ENCODE measurements at regions not wholly inside any gene's neighbourhood (a gene's known extent, or its start where the extent isn't known, plus 50 kb on each side); places are given as distances from the start of the nearest gene placed in this dataset.

- in situ Hi-C loops (cut with HindIII; ENCODE audit: extremely low pct_ligation_motif_present, low pct_unique_long_range_greater_than_20kb) (loop anchor here (10.0 to 25.0 kb wide), 2 partner anchors 856 to 1819 kb away; partner anchors contain the start of gene NR4A2), intact Hi-C loops (cut with micrococcal nuclease; ENCODE audit: unreplicated experiment) (loop anchor here (5.0 kb wide), 2 partner anchors 141 to 601 kb away; no protein-coding TSS in a partner anchor)
- POLR2A ChIA-PET: no interaction called here
- Histone ChIP-seq H3K27ac (ENCODE audit: extremely low read length, insufficient read depth, low read length) (no peak overlapping the region), H3K9me3 (ENCODE audit: low read length) (no peaks in the 10 kb centered on the region), H3K9ac (ENCODE audit: insufficient read depth, low read depth, low read length) (no peak overlapping the region), H4K20me1 (ENCODE audit: insufficient read depth, low read length) (no peaks in the 10 kb centered on the region), H3K27me3 (ENCODE audit: control insufficient read depth in 1 of 2, insufficient read depth in 2 of 2, low read length in 2 of 2) (no peaks in the 10 kb centered on the region; a peak in 1 of 5 replicates), H2AFZ (ENCODE audit: low read length) (no peak overlapping the region), H3K4me1 (ENCODE audit: insufficient read depth, low read length) (no peaks in the 10 kb centered on the region), H3K36me3 (replicated peaks in 1 of 2; ENCODE audit: control insufficient read depth in 1 of 2, insufficient read depth in 2 of 2, low read length in 2 of 2) (no peaks in the 10 kb centered on the region), H3K79me2 (ENCODE audit: insufficient read depth, low read length) (no peaks in the 10 kb centered on the region), H3K4me2 (ENCODE audit: low read depth, low read length) (no peak overlapping the region), H3K4me3 (replicated peaks in 1 of 3; ENCODE audit: insufficient read depth in 1 of 3, low read depth in 2 of 3, low read length in 3 of 3) (no peak overlapping the region)
- TF ChIP-seq KLF13 (CRISPR knock-in tag; IDR thresholded peaks at IDR 0.05): no peak
- no peak for TF ChIP-seq PAX8 (CRISPR knock-in tag; IDR thresholded peaks at IDR 0.05; ENCODE audit: borderline replicate concordance)
- TF ChIP-seq, protein P1, sequence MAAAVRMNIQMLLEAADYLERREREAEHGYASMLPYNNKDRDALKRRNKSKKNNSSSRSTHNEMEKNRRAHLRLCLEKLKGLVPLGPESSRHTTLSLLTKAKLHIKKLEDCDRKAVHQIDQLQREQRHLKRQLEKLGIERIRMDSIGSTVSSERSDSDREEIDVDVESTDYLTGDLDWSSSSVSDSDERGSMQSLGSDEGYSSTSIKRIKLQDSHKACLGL (CRISPR knock-in tag; IDR thresholded peaks at IDR 0.05): no peak
- no peak for TF ChIP-seq KDM4B (CRISPR knock-in tag; IDR thresholded peaks at IDR 0.05)
- no peak for TF ChIP-seq HBP1 (CRISPR knock-in tag; IDR thresholded peaks at IDR 0.05; ENCODE audit: low read depth)
- TF ChIP-seq PAXIP1 (CRISPR knock-in tag; conservative IDR thresholded peaks at IDR 0.05): no peak
- TF ChIP-seq, protein P2, sequence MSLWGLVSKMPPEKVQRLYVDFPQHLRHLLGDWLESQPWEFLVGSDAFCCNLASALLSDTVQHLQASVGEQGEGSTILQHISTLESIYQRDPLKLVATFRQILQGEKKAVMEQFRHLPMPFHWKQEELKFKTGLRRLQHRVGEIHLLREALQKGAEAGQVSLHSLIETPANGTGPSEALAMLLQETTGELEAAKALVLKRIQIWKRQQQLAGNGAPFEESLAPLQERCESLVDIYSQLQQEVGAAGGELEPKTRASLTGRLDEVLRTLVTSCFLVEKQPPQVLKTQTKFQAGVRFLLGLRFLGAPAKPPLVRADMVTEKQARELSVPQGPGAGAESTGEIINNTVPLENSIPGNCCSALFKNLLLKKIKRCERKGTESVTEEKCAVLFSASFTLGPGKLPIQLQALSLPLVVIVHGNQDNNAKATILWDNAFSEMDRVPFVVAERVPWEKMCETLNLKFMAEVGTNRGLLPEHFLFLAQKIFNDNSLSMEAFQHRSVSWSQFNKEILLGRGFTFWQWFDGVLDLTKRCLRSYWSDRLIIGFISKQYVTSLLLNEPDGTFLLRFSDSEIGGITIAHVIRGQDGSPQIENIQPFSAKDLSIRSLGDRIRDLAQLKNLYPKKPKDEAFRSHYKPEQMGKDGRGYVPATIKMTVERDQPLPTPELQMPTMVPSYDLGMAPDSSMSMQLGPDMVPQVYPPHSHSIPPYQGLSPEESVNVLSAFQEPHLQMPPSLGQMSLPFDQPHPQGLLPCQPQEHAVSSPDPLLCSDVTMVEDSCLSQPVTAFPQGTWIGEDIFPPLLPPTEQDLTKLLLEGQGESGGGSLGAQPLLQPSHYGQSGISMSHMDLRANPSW (CRISPR knock-in tag; IDR thresholded peaks at IDR 0.05; ENCODE audit: borderline replicate concordance): no peak
- TF ChIP-seq ZNF569 (CRISPR knock-in tag; IDR thresholded peaks at IDR 0.05; ENCODE audit: borderline replicate concordance): no peak
- no peak for TF ChIP-seq SSRP1 (CRISPR knock-in tag; IDR thresholded peaks at IDR 0.05)
- BruUV-seq (replicated peaks): no TSS peak
- FAIRE-seq: no peak
- CTCF ChIA-PET (ENCODE audit: low intra/inter-chr PET ratio, low total read pairs): interaction anchor here (1.9 kb wide), 1 partner anchor 1825 kb away, joined by 5 read pairs; no protein-coding TSS in a partner anchor
- DNase-seq (ENCODE audit: low spot score): no peak
- ATAC-seq: no peak
These were observed 64.0 kb upstream of the GALNT5 start for GRCh38 chr2:157193461-157193860.

All from HepG2 (cell line).